ENCODE measurements at regions not wholly inside any gene's neighbourhood (a gene's known extent, or its start where the extent isn't known, plus 50 kb on each side); places are given as distances from the start of the nearest gene placed in this dataset.

- no peak for TF ChIP-seq EZH2 (IDR thresholded peaks at IDR 0.05; ENCODE audit: borderline replicate concordance, low read depth, low read length, poor library complexity, severe bottlenecking)
- TF ChIP-seq CTCF (conservative IDR thresholded peaks at IDR 0.05; ENCODE audit: low read depth, low read length) = no peak
Measured at GRCh38 chr5:38650946-38651345, 94.5 kb upstream of the LIFR start.

Data from A673 (cell line).